ENCODE measurements at regions not wholly inside any gene's neighbourhood (a gene's known extent, or its start where the extent isn't known, plus 50 kb on each side); places are given as distances from the start of the nearest gene placed in this dataset.

GRCh38 chr6:84605298-84605697, 159.1 kb downstream of the TBX18 start:
- Histone ChIP-seq H3K36me3 (ENCODE audit: control insufficient read depth, insufficient read depth, low read length) (no peaks in the 10 kb centered on the region), H3K4me3 (ENCODE audit: low read depth, low read length) (no peak overlapping the region), H3K27me3 (ENCODE audit: control insufficient read depth, insufficient read depth, low read length) (no peaks in the 10 kb centered on the region)
- TF ChIP-seq CTCF (IDR thresholded peaks at IDR 0.05; ENCODE audit: insufficient read depth, low read depth, low read length): no peak
- ChIA-PET POLR2A (no interaction called here), CTCF (no interaction called here)
- DNase-seq (ENCODE audit: low read depth): no peak

GRCh38 chr6:84601366-84601765, 163.0 kb downstream of the TBX18 start:
- H3K4me3 ChIP-seq (ENCODE audit: low read depth, low read length): no peak overlapping the region
- ChIA-PET CTCF (no interaction called here), POLR2A (no interaction called here)
- no peak for TF ChIP-seq CTCF (IDR thresholded peaks at IDR 0.05; ENCODE audit: insufficient read depth, low read depth, low read length)
- DNase-seq (ENCODE audit: low read depth): no peak
- H3K27me3 ChIP-seq (ENCODE audit: control insufficient read depth, insufficient read depth, low read length): no peaks in the 10 kb centered on the region
- no peaks in the 10 kb centered on the region for H3K36me3 ChIP-seq (ENCODE audit: control insufficient read depth, insufficient read depth, low read length)

GRCh38 chr6:84599991-84600390, 164.4 kb downstream of the TBX18 start:
- no peak for TF ChIP-seq CTCF (IDR thresholded peaks at IDR 0.05; ENCODE audit: insufficient read depth, low read depth, low read length)
- no peaks in the 10 kb centered on the region for H3K36me3 ChIP-seq (ENCODE audit: control insufficient read depth, insufficient read depth, low read length)
- ChIA-PET POLR2A (no interaction called here), CTCF (no interaction called here)
- no peaks in the 10 kb centered on the region for H3K27me3 ChIP-seq (ENCODE audit: control insufficient read depth, insufficient read depth, low read length)
- DNase-seq (ENCODE audit: low read depth): no peak
- H3K4me3 ChIP-seq (ENCODE audit: low read depth, low read length): no peak overlapping the region

- H3K27me3 ChIP-seq (ENCODE audit: control insufficient read depth, insufficient read depth, low read length): no peaks in the 10 kb centered on the region
- no peak overlapping the region for H3K4me3 ChIP-seq (ENCODE audit: low read depth, low read length)
- no peak for DNase-seq (ENCODE audit: low read depth)
- POLR2A ChIA-PET: no interaction called here
- H3K36me3 ChIP-seq (ENCODE audit: control insufficient read depth, insufficient read depth, low read length): no peaks in the 10 kb centered on the region
- CTCF ChIA-PET: interaction anchor here (0.6 to 0.7 kb wide), 2 partner anchors 131 to 401 kb away, joined by 3 read pairs; no protein-coding TSS in a partner anchor
- no peak for TF ChIP-seq CTCF (IDR thresholded peaks at IDR 0.05; ENCODE audit: insufficient read depth, low read depth, low read length)
Measured at GRCh38 chr6:84597238-84597875, 167.0 kb downstream of the TBX18 start.

- no peak for TF ChIP-seq CTCF (IDR thresholded peaks at IDR 0.05; ENCODE audit: insufficient read depth, low read depth, low read length)
- CTCF ChIA-PET: no interaction called here
- H3K27me3 ChIP-seq (ENCODE audit: control insufficient read depth, insufficient read depth, low read length): no peaks in the 10 kb centered on the region
- POLR2A ChIA-PET: no interaction called here
- no peaks in the 10 kb centered on the region for H3K36me3 ChIP-seq (ENCODE audit: control insufficient read depth, insufficient read depth, low read length)
- H3K4me3 ChIP-seq (ENCODE audit: low read depth, low read length): no peak overlapping the region
- DNase-seq (ENCODE audit: low read depth): no peak
Measured at GRCh38 chr6:84596488-84596887, 167.9 kb downstream of the TBX18 start.

Measured in BJ (cell line).